Caki2 (cell line): ENCODE measurements at regions not wholly inside any gene's neighbourhood (a gene's known extent, or its start where the extent isn't known, plus 50 kb on each side); places are given as distances from the start of the nearest gene placed in this dataset.

Experiments
- DNase-seq: peaks from one replicate; pipeline ENCODE4 v3.0.0-alpha.2; 2015; ENCODE audit warnings: low read depth
- in situ Hi-C: cut with HindIII; loops from 2 replicates; pipeline ENCODE4 v1.10.0; 2016; ENCODE audit warnings: low sequenced_read_pairs, low pct_unique_long_range_greater_than_20kb, mixed read lengths

DNA sequence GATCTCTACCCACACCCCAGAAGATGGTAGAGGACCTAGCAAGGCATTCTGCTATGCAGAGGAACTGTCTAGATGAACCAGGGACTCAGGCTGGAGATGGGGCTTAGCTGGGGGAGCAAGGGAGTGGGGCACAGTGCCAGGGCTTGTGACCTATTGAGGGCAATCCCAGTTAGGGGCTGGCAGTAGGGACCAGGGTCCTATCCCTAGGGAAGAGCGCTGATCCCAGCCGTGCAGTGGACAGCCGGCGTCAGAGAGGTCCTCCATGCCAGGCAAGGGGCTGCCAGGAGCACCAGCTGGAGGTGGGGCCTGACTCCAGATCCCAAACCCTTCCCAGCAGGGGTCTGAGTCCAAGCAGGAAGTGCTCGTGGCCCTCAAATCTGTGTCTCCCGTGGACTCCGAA, 52.7 kb upstream of the NEURL1B start:
- DNase-seq = no peak
- in situ Hi-C loops = no loop called here

DNA sequence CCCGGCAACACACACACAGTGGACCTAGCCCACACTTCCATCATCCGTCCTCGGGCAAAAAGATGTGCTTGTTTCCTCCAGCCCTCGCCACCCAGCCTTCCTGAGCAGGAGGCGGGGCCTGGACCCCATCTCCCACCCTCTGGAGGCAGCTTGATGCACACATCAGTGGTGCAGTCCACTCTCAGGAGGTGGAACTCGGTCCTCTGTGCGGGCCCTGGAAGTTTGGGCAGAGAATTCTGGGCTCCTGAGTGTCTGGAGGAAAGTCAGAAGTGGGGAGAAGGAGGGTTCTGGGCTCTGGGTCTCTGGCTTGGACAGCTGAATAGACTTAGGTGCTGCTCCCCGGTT, 54.0 kb upstream of the NEURL1B start:
- no peak for DNase-seq
- in situ Hi-C loops = no loop called here

DNA sequence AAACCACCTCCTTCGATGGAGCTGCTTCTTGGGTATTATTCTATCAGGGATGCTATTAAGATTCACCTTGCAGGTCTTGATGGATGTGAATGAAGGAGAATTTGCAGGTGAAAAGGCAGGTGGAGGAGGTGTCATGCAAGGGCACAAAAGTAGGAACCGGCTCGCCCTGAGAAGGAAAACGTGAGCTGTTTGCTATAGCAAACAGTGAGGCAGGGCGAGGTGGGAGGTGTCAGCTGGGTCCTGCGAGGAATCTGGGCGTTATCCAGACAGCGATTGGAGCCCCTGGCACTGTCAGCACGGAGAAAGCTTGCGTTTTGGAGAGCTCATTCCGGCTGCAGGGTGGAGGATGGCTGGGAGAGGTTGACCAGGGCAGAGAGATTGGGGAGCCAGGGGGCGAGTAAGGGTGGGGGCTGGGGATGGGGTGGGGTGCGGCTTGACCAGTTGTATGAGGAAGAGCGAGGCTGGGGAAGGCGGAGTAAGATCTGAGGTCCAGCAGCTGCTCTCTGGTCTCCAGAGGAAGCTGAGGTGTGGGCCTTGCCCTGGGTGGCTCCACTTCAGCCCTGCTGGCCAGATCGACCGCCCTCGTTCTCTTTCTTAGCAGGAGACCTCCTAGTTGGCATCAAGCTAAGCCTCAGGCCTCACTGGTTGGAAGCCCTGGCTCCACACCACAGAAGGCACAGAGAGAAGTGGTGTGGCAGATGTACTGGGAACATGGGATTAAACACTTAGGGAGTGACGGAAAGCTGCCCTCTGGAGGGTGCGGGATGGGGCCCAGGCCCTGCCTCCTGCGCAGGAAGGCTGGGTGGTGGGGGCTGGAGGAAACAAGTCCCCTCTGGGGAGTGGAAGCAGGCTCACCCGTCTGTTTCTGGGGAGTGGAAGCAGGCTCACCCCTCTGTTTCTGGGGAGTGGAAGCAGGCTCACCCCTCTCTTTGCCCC, 54.7 kb upstream of the NEURL1B start:
- DNase-seq = no peak
- in situ Hi-C loops = no loop called here

DNA sequence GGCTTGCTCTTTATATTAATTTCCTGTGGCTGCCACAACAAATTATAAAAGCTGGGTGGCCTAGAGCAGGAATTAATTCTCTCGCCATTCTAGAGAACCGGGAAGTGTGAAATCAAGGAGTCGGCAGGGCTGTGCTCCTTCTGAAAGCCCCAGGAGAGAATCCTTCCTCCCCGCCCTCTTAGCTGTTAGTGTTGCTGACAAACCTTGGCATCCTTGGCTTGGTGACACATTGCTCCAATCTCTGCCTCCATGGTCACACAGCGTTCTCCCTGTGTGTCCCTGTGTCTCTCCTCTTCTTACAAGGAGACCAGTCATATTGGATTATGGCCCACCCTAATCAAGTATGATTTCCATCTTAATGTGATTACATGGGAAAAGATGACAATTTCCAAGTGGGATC, 55.9 kb upstream of the NEURL1B start:
- DNase-seq = no peak
- in situ Hi-C loops = no loop called here

DNA sequence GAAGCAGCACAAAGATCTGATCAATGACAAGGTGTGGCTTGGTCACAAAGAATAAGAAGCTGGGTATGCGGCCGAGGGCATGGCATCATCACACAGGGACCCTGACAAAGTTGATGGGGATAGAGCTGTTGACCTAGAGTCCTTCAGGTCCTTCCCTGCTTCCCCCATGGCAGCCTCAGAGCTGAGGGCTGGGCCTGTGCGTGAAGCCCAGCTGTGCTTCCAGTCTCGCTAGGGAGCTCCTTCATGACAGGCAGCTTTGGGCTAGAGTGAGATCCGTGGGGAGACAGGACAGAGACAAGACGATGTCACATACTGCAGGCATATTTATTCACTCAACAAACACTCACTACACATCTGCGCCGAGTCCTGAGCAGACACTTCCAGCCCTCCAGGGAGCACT, 56.4 kb upstream of the NEURL1B start:
- no peak for DNase-seq
- in situ Hi-C loops = no loop called here

DNA sequence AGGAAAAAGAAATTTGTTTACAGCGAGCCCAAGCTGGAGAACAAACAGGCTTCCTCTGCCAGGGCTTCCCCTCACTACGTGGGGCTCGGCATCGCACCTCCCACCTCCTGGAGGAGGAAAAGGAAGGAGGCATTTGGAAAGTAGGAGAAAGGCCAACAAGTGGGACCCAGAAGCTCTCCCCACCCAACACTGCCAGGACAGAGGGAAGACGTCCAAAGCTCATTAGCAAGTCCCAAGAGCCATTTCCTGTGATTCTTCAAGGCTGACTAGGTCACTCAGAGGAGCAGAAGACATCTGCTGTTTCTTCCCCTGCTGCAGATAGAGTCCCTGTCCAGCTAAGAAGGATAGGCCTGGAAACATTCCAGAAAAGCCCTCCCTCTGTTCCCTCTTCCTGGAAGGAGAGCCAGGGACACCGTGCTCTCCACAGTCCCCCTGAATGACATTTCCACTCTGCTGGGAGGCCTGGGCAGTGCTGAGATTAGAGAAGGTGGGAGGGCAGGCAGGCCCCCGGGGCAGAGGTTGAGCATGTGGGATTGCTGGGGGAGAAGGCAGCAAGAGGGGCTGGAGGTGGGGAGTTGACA, 57.0 kb upstream of the NEURL1B start:
- in situ Hi-C loops = no loop called here
- DNase-seq = no peak

DNA sequence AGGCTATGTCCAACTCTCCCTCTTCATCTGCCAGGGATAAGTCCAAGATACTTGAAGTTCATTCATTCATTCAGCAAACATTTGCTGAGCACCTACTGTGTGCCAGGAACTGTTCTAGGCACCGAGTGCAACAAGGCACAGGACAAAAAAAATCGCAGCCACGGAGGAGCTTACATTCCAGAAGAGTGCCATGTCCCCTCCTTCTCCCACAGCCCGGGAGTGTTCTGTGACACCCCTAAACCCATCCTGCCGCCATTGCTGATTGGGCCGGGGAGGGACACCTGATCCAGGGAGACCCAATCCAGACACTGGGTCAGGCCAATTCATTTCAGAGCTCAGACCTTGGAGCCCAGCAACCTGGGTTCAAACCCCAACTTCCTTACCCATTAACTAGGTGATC, 58.1 kb upstream of the NEURL1B start:
- DNase-seq = no peak
- in situ Hi-C loops = no loop called here

DNA sequence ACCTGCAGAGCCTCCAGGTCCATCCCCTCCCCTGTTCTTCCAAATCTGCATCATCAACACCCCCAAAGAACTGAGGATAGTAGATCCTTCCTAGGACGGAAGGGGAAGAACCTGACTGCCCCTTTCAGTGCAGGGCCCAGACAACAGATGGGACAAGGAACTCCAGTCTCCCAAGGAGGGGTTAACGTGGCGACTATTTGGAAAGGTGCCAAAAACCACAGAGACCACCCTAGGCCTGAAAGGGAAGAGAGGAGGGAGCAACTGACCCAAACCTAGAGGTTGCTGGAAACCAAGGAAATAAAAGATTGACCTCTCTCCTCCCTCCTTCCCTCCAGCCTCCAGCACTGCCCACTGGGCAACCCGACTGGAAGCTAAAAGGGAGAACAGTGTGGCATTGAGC, 59.7 kb upstream of the NEURL1B start:
- in situ Hi-C loops = no loop called here
- DNase-seq = no peak

DNA sequence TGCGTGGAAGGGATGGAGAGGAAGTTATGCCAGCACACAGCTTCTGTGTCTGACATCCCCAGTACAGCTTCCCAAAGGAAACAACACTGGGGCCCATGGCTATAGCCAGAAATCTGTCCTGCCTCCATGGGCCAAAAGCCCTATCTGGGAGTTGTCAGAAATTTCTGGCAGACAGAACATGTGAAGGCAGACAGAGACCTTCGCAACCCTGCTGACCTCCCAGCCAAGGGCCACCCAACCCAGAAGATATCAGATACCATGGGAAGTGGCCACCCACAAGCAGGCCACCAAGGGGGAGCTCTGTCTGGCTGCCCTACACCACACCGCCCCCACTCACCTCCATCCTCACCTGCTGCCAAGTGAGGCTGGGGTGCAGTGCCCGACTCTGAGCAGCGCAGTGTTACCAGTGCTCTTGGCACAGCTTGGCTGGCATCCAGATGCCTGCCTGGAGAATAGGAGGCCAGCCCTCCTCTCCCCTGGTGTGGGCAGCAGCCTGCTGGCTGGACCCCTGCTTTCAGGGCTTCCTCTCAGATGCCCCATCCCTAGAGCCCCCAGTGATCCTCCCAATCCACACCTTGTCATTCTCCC, 61.6 kb upstream of the NEURL1B start:
- no peak for DNase-seq
- in situ Hi-C loops = no loop called here

DNA sequence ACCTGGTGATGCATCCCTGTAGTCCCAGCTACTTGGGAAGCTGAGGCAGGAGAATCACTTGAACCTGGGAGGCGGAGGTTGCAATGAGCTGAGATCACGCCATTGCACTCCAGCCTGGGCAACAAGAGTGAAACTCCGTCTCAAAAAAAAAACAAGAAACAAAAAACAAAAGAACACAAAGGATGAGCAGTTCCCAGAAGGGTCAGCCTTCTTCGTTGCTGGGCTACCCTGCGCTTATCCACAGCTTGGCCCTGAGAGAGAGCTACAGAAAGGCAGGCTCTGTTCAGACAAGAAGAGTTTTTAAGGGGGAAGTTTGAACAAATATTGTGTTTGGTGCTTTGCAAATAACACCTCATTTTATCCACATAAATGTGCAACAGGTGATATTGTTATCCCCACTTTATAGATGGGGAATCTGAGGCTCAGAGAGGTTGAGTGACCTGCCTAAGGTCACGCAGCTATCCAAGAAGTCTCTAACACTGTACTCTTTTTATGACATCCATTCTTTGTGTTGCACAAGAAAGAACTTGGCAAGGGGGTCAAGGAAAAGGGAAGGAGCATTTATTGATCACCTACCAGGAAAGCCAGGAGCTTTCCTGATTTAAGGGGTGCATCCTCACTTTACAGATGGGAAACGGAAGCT, 63.7 kb upstream of the NEURL1B start:
- no peak for DNase-seq
- in situ Hi-C loops = no loop called here

DNA sequence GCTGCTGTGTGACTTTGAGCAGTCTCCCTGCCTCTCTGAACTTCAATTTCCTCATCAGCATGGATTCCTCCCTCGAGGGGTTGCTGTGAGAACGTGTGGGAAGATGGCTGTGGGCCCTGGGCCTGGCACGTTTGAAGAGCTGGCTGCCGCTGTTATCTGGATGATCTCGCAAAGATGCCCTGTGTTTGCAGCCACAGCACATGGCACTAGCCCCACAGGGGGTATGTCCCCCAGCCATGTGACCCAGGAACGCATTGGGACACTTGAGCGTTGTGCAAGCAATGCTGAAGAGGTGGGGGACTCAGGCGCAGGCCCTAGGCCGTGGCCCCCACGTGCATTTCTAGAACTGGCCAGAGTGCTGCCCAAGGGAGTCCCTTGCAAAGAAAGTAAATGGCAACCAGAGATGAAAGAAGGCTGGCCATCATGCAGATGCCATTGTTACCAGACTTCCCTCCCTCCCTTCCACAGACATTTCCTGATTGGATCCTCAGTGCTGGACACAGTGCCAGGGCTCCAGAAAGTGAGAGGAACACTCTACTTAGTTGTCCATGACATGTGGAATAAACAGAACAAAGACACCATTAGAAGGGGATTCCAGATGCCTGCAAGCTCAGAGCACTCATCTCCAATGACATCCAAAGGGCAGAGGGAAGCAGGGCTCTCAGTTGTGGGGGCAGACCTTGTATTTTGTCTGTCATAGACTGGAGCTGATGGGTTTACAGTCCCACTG, 65.1 kb upstream of the NEURL1B start:
- no peak for DNase-seq
- in situ Hi-C loops = no loop called here

DNA sequence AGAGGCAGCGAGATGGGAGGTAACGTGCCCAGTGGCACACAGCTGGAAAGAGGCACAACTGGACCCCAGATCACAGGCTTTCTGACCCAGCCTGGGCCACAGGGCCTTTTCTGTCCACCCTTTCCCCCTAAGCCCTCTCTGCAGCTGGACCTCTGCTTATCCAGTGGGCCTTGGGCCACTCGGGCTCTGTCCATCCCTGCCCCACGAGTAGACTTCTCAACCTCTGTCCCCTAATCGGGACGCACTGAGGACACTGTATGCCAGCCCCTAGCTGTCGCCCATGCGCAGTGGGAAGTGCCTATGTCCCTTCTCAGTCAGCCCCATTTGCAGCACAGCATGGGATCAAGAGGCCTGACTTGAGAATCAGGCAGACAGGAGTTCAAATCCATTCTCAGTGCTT, 65.6 kb upstream of the NEURL1B start:
- in situ Hi-C loops = no loop called here
- no peak for DNase-seq

DNA sequence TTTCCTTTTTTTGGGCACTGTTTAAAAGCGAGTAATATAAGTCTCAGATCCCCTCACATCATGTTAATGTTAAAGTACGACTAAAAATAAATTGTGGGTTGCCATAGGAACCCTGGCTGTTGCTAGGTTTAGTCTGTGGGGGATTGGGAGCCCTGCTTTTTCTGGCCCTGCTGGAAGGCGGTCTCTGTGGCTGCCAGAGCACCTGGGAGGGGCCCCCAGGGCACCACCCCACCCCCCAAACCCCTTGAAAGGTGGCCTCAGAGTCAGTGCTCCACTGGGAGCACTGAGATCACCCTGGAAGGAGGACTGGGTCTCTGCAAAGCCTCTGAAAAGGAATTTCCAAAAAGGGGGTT, 66.2 kb upstream of the NEURL1B start:
- in situ Hi-C loops = no loop called here

DNA sequence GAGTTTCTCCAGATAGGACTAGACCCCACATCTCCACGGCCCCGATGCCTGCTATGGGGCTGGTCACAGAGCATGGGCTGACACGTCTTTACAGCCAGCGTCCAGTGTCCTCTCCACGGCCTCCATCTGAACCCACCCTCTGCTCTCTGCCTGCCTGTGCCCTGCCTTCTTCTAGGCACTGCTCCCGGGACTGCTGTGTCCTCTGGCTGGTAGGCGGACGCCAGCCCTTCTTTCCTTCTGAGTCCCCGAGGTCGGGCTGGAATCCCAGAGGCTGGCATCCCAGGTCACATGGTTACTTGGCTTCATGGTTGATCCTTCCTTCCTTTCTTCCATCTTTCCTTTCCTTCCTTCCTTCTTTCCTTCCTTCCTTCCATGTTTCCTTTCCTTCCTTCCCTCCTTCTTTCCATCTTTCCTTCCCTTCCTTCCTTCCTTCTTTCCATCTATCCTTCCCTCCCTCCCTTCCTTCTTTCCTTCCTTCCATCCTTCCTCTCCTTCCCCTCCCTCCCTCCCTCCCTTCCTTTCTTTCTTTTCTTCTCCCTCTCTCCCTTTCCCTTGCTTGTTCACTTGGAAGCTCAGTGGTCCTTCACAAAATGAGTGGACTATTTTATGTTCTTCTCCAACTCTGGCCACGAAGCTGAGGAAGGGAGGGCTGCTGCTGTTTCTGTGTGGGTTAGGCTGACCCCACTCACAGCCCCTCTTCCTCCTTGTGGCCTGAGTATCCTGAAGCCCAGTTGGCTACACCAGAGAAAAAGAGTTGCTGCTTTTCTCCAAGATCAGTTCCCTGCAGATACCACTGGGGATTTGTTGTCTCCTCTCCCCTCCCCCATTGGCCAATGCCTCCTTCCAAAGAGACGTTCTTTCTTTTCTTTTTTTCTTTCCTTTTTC, 66.8 kb upstream of the NEURL1B start:
- DNase-seq = no peak
- in situ Hi-C loops = no loop called here

More for the DNA sequence above, 66.2 kb upstream of the NEURL1B start:
- DNase-seq = no peak

DNA sequence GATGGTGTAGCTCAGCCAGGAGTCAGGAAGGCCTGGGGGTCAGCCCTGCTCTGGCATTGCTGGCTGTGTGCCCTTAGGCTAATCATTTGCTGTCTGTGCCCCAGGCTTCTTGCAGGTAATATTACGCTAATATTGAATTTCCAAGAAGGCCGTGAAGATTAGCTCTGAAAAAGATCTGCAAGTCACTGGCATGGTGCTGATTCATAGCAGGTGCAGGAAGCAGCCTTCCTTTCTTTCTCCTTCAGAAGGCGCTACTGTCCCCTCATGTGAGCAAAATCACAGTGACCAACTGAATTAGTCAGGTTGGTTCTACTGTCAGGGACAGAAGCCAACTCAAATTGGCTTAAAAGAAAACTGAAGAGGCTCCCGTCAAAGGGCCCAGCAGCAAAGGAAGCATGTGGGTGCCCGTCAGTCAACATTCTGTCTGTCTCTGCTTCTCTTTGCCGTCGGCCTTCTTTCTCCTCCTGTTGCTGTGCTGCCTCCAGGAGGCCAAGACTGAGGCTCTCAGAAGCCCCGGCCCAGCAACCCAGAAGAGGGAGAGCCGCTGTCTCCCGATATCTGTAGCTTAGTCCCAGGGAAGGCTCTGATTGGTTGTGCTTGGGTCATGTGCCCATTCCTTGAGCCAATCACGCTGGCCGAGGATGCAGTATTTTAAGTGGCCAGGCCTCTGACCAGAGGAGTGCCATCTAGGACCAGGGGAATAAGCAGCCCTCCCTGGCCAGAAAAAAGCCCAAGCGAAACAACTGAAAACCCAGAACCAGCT, 67.8 kb upstream of the NEURL1B start:
- no peak for DNase-seq
- in situ Hi-C loops = no loop called here

DNA sequence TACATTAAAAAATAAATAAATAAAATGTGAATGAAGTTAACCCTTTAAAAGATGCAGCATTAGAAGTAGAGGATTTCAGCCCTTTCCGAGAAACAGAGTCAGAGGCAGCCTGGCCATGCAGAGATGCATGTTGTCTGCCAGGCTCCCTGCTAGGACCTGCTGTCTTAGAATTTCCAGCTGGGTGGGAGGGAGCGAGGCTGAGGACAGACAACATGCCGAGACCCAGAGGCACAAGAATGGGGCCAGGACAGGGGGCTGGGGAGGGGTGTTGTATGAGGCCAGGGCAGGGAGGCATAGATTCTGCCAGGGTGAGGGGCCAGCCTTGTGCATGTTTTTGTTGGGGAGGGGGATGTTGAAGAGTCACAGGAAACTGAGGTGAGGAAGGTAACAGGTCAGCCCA, 68.6 kb upstream of the NEURL1B start:
- DNase-seq = no peak
- in situ Hi-C loops = no loop called here

DNA sequence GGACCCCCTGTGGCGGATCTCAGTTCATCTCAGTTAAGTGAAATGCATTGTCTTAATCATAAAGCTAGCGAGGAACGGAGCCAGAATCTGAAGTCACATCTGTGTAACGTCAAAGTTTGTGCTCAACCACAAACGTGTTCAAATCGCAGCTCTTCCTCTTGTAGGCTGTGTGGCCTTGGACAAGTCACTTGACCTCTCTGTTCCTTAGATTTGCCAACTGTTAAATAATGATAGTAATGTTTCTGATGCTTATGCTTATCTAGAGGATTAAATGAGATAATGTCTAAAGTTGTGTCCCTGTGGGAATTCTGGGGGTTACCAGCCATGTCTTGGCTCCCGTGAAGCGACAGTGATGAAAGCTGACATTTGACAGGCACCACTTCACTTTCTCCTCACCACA, 69.2 kb upstream of the NEURL1B start:
- in situ Hi-C loops = no loop called here
- no peak for DNase-seq
